A673 (cell line): ENCODE measurements at regions not wholly inside any gene's neighbourhood (a gene's known extent, or its start where the extent isn't known, plus 50 kb on each side); places are given as distances from the start of the nearest gene placed in this dataset.

ENCODE experiments used
- EZH2 ChIP-seq: fragments of 200-600 bp; sonication (generic); IDR thresholded peaks from 2 replicates; pipeline ENCODE4 v1.6.1; 2017; ENCODE audit warnings: borderline replicate concordance, low read depth, mild to moderate bottlenecking, mixed read lengths, antibody characterized with exemption, low read length; ENCODE audit not compliant: poor library complexity, severe bottlenecking
- TF ChIP-seq, protein P1 (sequence below): fragments of 300-800, 200-600 bp; sonication (generic); conservative IDR thresholded peaks from 2 replicates; pipeline ENCODE4 v1.5.1; 2017; ENCODE audit warnings: low read depth, mild to moderate bottlenecking, antibody characterized with exemption, low read length, moderate library complexity, mixed read lengths

DNA sequence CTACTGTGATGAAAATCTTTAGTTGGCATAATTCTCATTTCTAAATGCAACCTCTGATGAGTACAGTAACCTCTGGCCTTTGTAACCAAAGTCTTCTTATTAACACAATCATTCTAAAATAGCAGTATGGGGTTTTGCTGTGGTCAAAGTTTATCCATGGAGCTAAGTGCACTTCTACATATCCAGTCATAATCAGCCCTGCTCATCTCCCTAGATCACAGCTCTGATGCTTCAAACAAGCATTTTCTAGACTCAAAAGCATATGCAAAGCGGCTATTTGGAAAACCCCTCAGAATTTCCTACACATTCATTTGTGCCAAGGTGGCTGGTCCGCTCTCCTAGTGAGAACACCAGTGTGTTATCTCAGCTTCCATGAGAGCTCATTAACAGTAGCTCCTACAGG, 418.6 kb downstream of the MRPL39 start:
- no peak for TF ChIP-seq EZH2
- TF ChIP-seq, protein P1, sequence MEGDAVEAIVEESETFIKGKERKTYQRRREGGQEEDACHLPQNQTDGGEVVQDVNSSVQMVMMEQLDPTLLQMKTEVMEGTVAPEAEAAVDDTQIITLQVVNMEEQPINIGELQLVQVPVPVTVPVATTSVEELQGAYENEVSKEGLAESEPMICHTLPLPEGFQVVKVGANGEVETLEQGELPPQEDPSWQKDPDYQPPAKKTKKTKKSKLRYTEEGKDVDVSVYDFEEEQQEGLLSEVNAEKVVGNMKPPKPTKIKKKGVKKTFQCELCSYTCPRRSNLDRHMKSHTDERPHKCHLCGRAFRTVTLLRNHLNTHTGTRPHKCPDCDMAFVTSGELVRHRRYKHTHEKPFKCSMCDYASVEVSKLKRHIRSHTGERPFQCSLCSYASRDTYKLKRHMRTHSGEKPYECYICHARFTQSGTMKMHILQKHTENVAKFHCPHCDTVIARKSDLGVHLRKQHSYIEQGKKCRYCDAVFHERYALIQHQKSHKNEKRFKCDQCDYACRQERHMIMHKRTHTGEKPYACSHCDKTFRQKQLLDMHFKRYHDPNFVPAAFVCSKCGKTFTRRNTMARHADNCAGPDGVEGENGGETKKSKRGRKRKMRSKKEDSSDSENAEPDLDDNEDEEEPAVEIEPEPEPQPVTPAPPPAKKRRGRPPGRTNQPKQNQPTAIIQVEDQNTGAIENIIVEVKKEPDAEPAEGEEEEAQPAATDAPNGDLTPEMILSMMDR = no peak
